ENCODE measurements at regions not wholly inside any gene's neighbourhood (a gene's known extent, or its start where the extent isn't known, plus 50 kb on each side); places are given as distances from the start of the nearest gene placed in this dataset.

DNA sequence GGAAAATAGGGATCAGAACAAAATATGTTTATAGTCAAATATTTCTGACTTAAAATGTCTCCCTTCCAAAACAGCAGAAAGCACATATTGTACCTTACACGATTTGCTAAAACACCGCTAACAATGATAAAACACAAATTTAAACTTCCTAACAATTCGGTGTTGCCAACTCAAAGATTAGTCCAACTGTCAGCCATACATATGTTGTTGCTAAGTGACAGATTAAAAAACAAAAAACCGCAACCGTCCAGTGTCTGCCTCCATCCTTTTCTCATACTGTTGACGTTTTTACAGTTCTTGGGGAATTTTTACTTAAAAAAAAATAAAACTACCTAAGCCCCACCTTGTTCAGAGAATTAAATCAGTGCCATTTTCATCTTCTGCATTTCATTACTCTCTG, 118.0 kb downstream of the RAB11FIP2 start:
- no peak for ATAC-seq

DNA sequence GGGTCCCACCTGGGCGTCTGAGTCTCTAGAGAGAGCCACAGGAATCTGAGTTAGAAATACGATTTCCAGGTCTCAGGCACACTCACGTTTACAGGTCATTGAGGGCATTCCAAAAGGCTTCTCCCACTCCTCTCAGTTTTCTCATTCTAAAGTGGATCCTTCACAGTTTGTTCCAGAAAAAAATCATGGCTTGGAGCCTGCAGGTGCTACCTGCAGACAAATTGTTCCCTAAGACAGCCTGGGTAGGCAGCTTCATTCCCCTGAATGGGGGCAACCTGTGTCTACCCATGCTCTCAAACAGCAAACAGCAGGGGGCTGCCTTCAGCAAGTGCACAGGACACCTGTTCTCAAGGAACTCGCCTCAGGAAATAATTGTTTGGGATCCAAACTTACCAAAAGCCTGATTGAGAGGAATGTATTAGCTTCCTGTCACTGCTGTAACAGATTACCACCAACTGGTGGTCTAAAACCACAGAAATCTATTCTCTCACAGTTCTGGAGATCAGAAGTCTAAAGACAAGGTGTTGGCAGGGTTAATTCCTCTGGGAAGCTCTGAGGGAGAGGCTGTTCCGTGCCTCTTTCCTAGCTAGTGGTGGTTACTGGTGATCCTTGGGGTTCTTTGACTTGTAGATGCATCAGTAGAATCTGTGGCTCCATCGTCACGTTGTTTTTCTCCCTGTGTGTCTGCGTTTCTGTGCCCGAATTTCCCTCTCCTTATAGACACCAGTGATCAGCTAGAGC, 117.2 kb downstream of the RAB11FIP2 start:
- no peak for ATAC-seq

DNA sequence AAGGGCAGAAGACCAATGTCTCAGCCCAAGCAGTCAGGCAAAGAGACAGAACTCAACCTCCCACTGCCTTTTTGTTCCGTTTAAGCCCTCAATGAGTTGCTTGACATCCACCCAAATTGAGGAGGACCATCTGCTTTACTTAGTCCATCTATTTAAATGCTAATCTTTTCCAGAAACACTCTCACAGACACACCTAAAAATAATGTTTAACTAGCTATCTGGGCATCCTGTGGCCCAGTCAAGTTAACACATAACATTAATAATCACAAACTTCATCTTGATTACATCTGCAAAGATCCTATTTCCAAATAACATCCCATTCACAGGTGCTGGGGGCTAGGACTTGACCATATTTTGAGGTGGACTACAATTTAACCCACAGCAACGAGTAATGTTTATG, 115.7 kb downstream of the RAB11FIP2 start:
- no peak for ATAC-seq

DNA sequence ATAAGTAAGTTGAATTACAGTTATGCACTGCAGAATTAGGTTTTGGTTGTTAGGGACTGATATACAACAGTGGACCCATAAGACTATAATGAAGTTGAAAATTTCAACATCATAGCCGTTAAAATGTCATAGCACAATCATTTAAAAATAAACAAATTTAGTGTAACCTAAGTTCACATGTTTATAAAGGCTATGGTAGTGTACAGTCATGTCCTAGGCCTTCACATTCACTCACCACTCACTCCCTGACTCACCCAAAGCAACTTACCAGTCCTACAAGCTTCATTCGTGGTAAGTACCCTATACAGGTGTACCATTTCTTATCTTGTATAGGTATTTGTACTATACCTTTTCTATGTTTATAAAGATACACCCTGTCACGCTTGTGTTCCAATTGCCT, 113.7 kb downstream of the RAB11FIP2 start:
- ATAC-seq, result no peak

DNA sequence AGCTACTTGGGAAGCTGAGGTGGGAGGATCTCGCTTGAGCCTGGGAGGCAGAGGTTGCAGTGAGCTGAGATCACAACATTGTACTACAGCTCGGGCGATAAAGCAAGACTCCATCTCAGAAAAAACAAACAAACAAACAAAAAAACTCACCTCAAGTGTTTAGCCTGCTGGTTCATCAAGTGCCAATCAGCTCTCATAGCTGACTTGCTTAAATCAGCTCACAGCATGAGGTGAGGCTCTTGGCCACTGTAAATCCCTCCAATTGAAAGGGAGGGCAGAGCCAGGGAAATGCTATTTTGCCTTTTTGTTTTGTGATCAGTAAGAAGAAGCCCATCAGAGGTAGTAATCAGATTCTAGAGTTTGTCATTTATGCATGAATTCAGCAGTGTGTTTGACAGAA, 112.3 kb downstream of the RAB11FIP2 start:
- no peak for ATAC-seq

DNA sequence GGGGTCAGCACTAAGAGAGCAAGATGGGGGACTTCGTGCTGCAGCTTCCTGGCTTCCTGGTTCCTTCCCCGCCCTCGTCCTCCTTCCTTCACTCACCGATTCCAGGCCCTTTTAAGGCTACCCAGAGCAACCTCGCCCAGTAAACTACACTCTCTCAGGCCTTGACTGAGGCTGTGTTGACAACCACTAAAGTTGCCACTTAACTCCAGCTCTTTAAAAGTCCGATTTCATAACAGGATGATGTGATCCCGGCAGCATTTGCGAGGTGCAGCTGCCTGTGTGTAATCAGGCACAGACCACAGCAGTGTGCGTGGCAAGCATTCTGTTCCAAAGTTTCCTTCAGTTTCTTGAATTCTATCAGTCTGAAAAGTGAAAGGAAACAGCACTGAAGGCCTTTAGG, 110.6 kb downstream of the RAB11FIP2 start:
- no peak for ATAC-seq

DNA sequence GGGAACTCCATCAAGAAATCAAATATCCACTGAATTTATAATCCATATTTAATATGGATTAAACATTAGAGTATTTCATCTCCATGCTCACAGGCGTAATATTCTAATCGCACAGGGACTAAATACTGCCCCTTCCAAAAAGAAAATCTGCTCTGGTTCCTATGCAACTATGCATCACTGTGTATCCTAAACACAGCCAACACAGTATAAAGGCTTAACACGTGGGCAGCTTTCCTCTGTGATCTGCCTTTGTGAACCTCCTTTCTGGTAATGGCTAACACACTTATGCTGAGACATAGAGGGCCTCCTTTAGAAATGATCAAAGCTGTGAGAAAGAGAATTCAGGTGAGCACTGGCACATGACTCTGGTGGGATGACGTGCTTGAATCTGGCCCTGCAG, 110.2 kb downstream of the RAB11FIP2 start:
- no peak for ATAC-seq

DNA sequence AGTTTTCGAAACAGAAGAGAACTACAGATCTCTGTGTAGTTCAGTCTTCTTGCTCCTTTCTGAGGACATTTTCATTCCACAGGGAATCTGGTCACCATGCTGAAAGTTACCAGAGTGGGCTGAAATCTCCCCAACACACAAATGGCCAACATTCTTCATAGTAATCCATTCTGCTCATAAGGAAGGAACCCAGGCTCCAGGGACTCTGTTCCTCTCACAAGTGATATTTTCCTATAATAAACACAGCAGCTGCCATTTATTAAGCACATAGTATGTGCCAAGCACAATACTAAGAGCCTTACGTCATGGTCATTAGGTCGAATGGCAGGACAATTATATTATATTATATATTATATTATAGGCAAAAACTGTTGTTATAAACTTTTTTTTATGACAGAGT, 109.8 kb downstream of the RAB11FIP2 start:
- ATAC-seq, result no peak

DNA sequence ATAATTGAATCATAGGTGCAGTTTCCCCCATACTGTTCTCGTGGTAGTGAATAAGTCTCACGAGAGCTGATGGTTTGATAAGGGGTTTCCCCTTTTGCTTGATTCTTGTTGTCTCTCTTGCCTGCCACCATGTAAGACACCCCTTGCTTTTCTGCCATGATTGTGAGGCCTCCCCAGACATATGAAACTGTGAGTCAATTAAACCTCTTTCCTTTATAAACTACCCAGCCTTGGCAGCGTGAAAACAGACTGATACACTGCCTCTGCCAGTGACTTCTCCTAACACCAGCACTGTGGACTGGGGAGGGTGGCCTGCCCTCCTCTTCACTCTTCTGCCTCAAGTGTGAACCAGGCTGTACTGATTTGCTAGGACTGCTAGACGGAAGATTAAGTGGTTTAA, 108.6 kb downstream of the RAB11FIP2 start:
- ATAC-seq, result no peak

DNA sequence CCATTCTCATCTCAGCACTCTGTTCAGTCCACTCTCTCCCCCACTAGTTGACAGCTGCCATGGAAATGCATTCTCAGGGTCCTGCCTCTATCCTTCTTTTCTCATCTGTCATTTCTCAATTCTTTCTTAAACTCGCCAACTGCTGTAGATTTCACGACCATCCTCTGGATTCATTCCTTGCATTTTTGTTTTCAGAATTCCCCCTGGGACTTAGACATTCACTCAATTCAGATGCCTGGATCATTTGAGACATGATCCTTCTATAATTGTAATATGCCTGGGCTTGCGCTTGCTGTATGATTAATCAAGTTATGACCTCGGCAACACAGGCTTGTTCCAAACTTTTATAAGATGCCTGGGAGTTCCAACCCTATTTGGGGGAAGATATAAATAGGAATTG, 104.5 kb downstream of the RAB11FIP2 start:
- no peak for ATAC-seq

DNA sequence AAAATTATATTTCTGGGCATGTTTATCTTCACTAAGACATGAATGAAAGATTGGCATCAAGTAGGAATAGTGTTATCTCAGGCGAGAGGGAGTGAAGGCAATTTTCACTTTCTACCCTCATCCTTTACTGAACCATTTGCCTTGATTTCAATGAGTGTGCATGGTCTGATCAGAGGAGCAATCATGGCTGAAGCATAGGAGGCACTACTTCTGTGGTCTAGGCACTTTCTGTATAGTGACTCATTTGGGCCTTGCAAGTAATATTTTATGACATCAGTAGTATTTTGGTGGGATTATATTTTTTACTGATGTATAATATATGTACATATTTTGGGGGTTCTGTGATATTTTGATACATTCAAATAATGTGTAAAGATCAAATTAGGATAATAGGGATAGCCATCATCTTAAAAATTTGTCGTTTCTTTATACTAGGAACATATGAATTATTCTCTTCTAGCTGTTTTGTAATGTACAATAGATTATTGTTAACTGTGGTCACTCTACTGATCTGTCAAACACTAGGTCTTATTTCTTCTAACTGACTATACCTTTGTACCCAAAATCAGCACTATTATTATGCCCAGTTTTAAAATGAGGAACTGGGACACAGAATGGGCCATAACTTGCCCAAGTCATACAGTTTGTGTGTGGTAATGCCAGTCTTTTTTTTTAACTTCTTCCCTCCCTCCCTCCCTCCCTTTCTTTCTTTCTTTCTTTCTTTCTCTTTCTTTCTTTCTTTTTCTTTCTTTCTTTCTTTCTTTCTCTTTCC, 101.9 kb downstream of the RAB11FIP2 start:
- no peak for ATAC-seq

DNA sequence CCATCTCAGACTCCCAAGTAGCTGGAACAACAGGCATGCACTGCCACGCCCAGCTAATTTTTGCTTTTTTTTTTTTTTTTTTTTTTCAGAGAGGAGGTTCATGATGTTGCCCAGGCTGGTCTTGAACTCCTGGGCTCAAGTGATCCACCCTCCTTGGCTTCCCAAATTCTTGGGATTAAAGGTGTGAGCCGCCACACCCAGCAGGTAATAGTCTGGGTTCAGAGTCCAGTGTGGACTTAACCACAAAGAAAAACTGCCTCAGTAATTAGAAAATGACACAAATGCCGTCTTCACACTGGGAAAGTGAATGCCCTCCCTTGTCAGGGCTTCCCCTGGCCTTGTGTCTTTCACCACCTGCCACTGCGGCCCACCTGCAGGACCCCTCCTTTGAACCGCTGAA, 101.1 kb downstream of the RAB11FIP2 start:
- ATAC-seq, result no peak

DNA sequence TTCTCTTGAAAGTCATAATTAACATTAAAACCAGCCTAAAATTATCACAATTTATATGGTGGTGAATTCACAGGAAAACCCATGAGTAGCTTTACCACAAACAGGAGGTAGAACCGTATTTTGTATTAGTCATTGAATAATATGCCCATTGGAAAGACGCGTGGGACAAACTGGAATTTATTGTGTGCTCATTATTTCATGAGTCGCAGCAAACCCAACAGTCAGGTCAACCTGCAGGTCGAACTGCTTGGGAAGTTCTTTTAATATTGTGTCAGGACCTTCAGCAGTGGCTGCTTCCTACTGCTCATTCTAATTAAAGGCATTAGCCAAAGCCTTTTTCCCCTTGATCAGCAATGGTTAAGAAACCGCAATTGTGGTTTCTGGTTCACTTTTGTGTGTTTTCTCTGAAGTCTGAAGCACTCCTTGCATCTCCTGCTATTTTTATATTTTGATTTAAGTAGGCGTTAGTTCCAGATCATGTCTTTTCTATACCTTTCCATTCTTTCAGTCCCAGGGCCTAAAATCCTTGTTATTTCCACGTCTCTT, 100.1 kb downstream of the RAB11FIP2 start:
- ATAC-seq, result no peak

DNA sequence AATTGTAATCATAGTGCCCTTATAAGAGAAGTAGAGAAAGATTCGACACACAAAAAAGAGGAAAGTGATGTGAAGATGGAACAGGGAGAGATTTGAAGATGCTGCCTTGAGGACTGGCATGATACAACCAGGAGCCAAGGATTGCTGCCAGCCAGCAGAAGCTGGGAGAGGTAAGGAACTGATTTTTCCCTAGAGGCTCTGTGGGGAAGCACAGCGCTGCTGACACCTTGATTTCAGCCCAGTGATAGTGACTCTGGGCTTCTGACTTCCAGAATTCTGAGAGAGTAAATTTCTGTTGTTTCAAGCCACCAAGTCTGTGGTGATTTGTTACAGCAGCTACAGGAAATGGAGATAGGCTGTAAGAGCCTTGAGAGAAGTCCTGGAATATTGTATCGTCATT, 98.2 kb downstream of the RAB11FIP2 start:
- ATAC-seq, result no peak

DNA sequence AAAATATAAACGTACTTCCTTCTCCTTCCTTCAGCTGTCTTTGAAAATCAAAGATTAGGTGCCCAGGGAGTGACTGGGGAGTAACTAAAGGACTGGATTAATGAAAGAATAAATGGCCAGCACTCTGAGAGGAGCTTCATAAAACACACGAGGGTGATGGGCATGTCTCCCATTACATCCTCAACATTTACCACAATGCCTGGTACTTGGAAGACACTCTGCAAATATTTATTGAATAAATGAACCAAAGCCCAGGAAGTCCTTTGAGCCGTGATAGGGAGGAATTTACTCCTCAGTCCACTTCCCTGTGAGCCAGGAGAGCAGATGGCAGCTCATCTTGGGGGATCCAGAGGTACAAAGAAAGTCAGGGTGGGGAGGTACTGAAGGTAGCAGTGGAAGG, 96.3 kb downstream of the RAB11FIP2 start:
- ATAC-seq, result no peak
